Left lung (tissue), 4 donors: ENCODE measurements at regions not wholly inside any gene's neighbourhood (a gene's known extent, or its start where the extent isn't known, plus 50 kb on each side); places are given as distances from the start of the nearest gene placed in this dataset.
A peak's percentile ranks its signal among the peaks of the same experiment; 100 is the strongest.
"Not testable (repeated sequence)": the region's sequence is repeated elsewhere in the genome, so short reads cannot be mapped to it uniquely, and the experiment has no call there.

Experiments
- ATAC-seq: fragments of 200-7000 bp; cut with Tn5 transposase; one replicate; pipeline ENCODE4 v1.9.1; 2020; ENCODE audit warnings: moderate library complexity
- DNase-seq, 4 donors: peaks; one replicate each; pipeline ENCODE4 v3.0.0-alpha.2; 2013 to 2020
- H3K27ac ChIP-seq, 2 donors: fragments of 200-600 bp; sonication (generic) in 1 of 2; one replicate each; pipeline versions ENCODE4 v1.5.0 to v1.8.0; 2020 to 2021
- H3K27me3 ChIP-seq, 2 donors: fragments of 200-600 bp; sonication (generic) in 1 of 2; one replicate each; pipeline versions ENCODE4 v1.5.0 to v1.8.0; 2020 to 2021
- H3K36me3 ChIP-seq, 2 donors: fragments of 200-600 bp; sonication (generic) in 1 of 2; one replicate each; pipeline versions ENCODE4 v1.5.0 to v1.8.0; 2020 to 2021
- H3K4me1 ChIP-seq, 2 donors: fragments of 200-600 bp; one replicate each; pipeline ENCODE4 v1.8.0; 2021
- H3K4me3 ChIP-seq, 2 donors: fragments of 200-600 bp; sonication (generic) in 1 of 2; one replicate each; pipeline versions ENCODE4 v1.5.0 to v1.8.0; 2020 to 2021; ENCODE audit warnings: mild to moderate bottlenecking in 1 of 2
- H3K9me3 ChIP-seq, 2 donors: fragments of 200-600 bp; sonication (generic) in 1 of 2; one replicate each; pipeline versions ENCODE4 v1.5.0 to v1.8.0; 2020 to 2021
- CTCF ChIP-seq, 2 donors: fragments of 200-600 bp; sonication (generic) in 1 of 2; IDR thresholded peaks; one replicate each; pipeline versions ENCODE4 v1.5.0 to v1.8.0; 2021; ENCODE audit warnings: antibody characterized with exemption in 2 of 2
- intact Hi-C, 2 donors: fragments of 100-400 bp; cut with DNase I; formaldehyde crosslinking; loops; one replicate each; pipeline versions ENCODE4 v1.11.2 to v1.14.2; 2022
- donor health status: DM: no; HTN: yes; CAD: no.
- donor health status: DM: no; HTN: no; CAD: no.

- Histone ChIP-seq H3K36me3 (no peaks in the 10 kb centered on the region), H3K9me3 (peaks cover 0 to 22% of the 10 kb centered on the region in 2 donors), H3K27me3 (no peaks in the 10 kb centered on the region), H3K27ac (no peak overlapping the region), H3K4me3 (no peak overlapping the region), H3K4me1 (no peaks in the 10 kb centered on the region)
- intact Hi-C loops: no loop called here
- no peak for TF ChIP-seq CTCF (IDR thresholded peaks at IDR 0.05)
- DNase-seq (no peak), ATAC-seq (no peak)
Observed at GRCh38 chr7:89602984-89603383, 551.3 kb upstream of the STEAP1 start.

GRCh38 chr7:89605362-89605761 lies 548.9 kb upstream of the STEAP1 start:
- Histone ChIP-seq H3K36me3 (no peaks in the 10 kb centered on the region), H3K4me1 (no peaks in the 10 kb centered on the region), H3K4me3 (no peak overlapping the region), H3K27ac (no peak overlapping the region), H3K27me3 (no peaks in the 10 kb centered on the region), H3K9me3 (peaks cover 0 to 16% of the 10 kb centered on the region in 2 donors)
- no peak for ATAC-seq
- DNase-seq: peak in 1 of 4 donors; percentile 7
- intact Hi-C loops: no loop called here
- no peak for TF ChIP-seq CTCF (IDR thresholded peaks at IDR 0.05)

GRCh38 chr7:89606511-89606910 lies 547.8 kb upstream of the STEAP1 start:
- DNase-seq: no peak
- H3K4me1 ChIP-seq: no peaks in the 10 kb centered on the region

GRCh38 chr7:89607792-89608191 lies 546.5 kb upstream of the STEAP1 start:
- no peak for DNase-seq
- Histone ChIP-seq H3K36me3 (no peaks in the 10 kb centered on the region), H3K9me3 (no peaks in the 10 kb centered on the region), H3K4me3 (no peak overlapping the region), H3K4me1 (no peaks in the 10 kb centered on the region), H3K27ac (no peak overlapping the region), H3K27me3 (no peaks in the 10 kb centered on the region)
- no peak for TF ChIP-seq CTCF (IDR thresholded peaks at IDR 0.05)
- ATAC-seq: no peak
- intact Hi-C loops: no loop called here

More at GRCh38 chr7:89606511-89606910, 547.8 kb upstream of the STEAP1 start:
- peaks cover 0 to 6% of the 10 kb centered on the region in 2 donors for H3K9me3 ChIP-seq
- intact Hi-C loops: no loop called here
- no peak for TF ChIP-seq CTCF (IDR thresholded peaks at IDR 0.05)
- H3K4me3 ChIP-seq: no peak overlapping the region
- no peaks in the 10 kb centered on the region for H3K36me3 ChIP-seq
- no peak for ATAC-seq
- H3K27ac ChIP-seq: no peak overlapping the region
- no peaks in the 10 kb centered on the region for H3K27me3 ChIP-seq

- H3K27ac ChIP-seq, H3K36me3 ChIP-seq, intact Hi-C loops, H3K9me3 ChIP-seq, H3K27me3 ChIP-seq, H3K4me3 ChIP-seq, ATAC-seq, H3K4me1 ChIP-seq: not testable (repeated sequence)
- DNase-seq: peak in 1 of 4 donors; percentile 17
Observed at GRCh38 chr7:89616829-89617228, 537.4 kb upstream of the STEAP1 start.

- no peaks in the 10 kb centered on the region for H3K4me1 ChIP-seq
- TF ChIP-seq CTCF (IDR thresholded peaks at IDR 0.05): no peak
- ATAC-seq (no peak), DNase-seq (no peak)
- no peaks in the 10 kb centered on the region for H3K27me3 ChIP-seq
- no peaks in the 10 kb centered on the region for H3K36me3 ChIP-seq
- no peak overlapping the region for H3K4me3 ChIP-seq
- intact Hi-C loops: no loop called here
- no peaks in the 10 kb centered on the region for H3K9me3 ChIP-seq
- no peak overlapping the region for H3K27ac ChIP-seq
Observed at GRCh38 chr7:89618274-89618673, 536.0 kb upstream of the STEAP1 start.
